GM19452 (cell line): ENCODE measurements at regions not wholly inside any gene's neighbourhood (a gene's known extent, or its start where the extent isn't known, plus 50 kb on each side); places are given as distances from the start of the nearest gene placed in this dataset.

Source experiments
- ATAC-seq: cut with Tn5 transposase; IDR thresholded peaks from one replicate; pipeline ENCODE4 v1.9.1; 2021; ENCODE audit not compliant: unreplicated experiment

- no peak for ATAC-seq
Measured at GRCh38 chr2:15858466-15858865, 81.9 kb upstream of the MYCN start.

- ATAC-seq = no peak
Measured at GRCh38 chr2:15860051-15860663, 80.2 kb upstream of the MYCN start.

- no peak for ATAC-seq
Measured at GRCh38 chr2:15860760-15861159, 79.6 kb upstream of the MYCN start.

- ATAC-seq = no peak
Measured at GRCh38 chr2:15861172-15861822, 79.1 kb upstream of the MYCN start.

- ATAC-seq = no peak
Measured at GRCh38 chr2:15861898-15862297, 78.5 kb upstream of the MYCN start.

- no peak for ATAC-seq
Measured at GRCh38 chr2:15863089-15863488, 77.3 kb upstream of the MYCN start.

GRCh38 chr2:15863494-15864175, 76.7 kb upstream of the MYCN start:
- no peak for ATAC-seq

- ATAC-seq = no peak
Measured at GRCh38 chr2:15864176-15864769, 76.1 kb upstream of the MYCN start.

GRCh38 chr2:15865923-15866322, 74.4 kb upstream of the MYCN start:
- ATAC-seq = no peak

GRCh38 chr2:15866563-15867193, 73.7 kb upstream of the MYCN start:
- no peak for ATAC-seq

- no peak for ATAC-seq
Measured at GRCh38 chr2:15867194-15868171, 72.9 kb upstream of the MYCN start.

GRCh38 chr2:15868186-15868585, 72.2 kb upstream of the MYCN start:
- ATAC-seq = no peak

GRCh38 chr2:15868704-15869103, 71.6 kb upstream of the MYCN start:
- no peak for ATAC-seq

GRCh38 chr2:15869396-15869795, 71.0 kb upstream of the MYCN start:
- ATAC-seq = no peak

- no peak for ATAC-seq
Measured at GRCh38 chr2:15869871-15870270, 70.5 kb upstream of the MYCN start.

GRCh38 chr2:15870565-15870964, 69.8 kb upstream of the MYCN start:
- no peak for ATAC-seq

GRCh38 chr2:15871239-15871783, 69.0 kb upstream of the MYCN start:
- ATAC-seq = no peak

GRCh38 chr2:15872854-15873253, 67.5 kb upstream of the MYCN start:
- no peak for ATAC-seq

GRCh38 chr2:15874321-15874720, 66.0 kb upstream of the MYCN start:
- no peak for ATAC-seq
